ENCODE measurements at regions not wholly inside any gene's neighbourhood (a gene's known extent, or its start where the extent isn't known, plus 50 kb on each side); places are given as distances from the start of the nearest gene placed in this dataset.
A peak's percentile ranks its signal among the peaks of the same experiment; 100 is the strongest.

- no peak overlapping the region for H4K91ac ChIP-seq (ENCODE audit: insufficient read depth, low read depth, low read length)
- intact Hi-C loops (cut with micrococcal nuclease) (no loop called here), in situ Hi-C loops (cut with MboI; ENCODE audit: low sequenced_read_pairs) (no loop called here), dilution Hi-C loops (cut with HindIII; ENCODE audit: low sequenced_read_pairs, unreplicated experiment) (no loop called here)
- H3K14ac ChIP-seq (replicated peaks; ENCODE audit: low read depth, low read length), result no peak overlapping the region
- H2AK9ac ChIP-seq (replicated peaks; ENCODE audit: low read depth, low read length, poor library complexity), result no peak overlapping the region
- 0 out of 4 replicates have a peak overlapping the region, but pooled peaks of 1 of the 2 experiments have one; percentile 9 for H4K8ac ChIP-seq (ENCODE audit: low read depth in 2 of 2, low read length in 2 of 2)
- H3K56ac ChIP-seq (ENCODE audit: extremely low read depth, insufficient read depth, low read length), result no peak overlapping the region
- H3K4ac ChIP-seq (ENCODE audit: low read depth, low read length), result no peak overlapping the region
- DNase-seq, result peak; percentile 36
- no peak overlapping the region for H2BK5ac ChIP-seq (ENCODE audit: low read depth, low read length, poor library complexity, severe bottlenecking)
- no peak overlapping the region for H3K4me2 ChIP-seq (ENCODE audit: low read depth, low read length)
- no peaks in the 10 kb centered on the region for H3K27me3 ChIP-seq (ENCODE audit: control insufficient read depth, insufficient read depth, low read length)
- no CpG with 5 or more reads among the region's 4 CpGs for WGBS, 2 experiments (ENCODE audit: extremely low coverage in 2 of 2, insufficient read length in 1 of 2)
- no peaks in the 10 kb centered on the region for H3K9me3 ChIP-seq (ENCODE audit: control insufficient read depth, insufficient read depth, low read length)
- no peak overlapping the region for H2BK120ac ChIP-seq (ENCODE audit: low read depth, low read length)
- H3K79me1 ChIP-seq (ENCODE audit: low read depth in 1 of 2, low read length in 2 of 2), result no peaks in the 10 kb centered on the region
- no peak overlapping the region for H2AFZ ChIP-seq (replicated peaks; ENCODE audit: low read length, poor library complexity)
- no peak overlapping the region for H3K9ac ChIP-seq (ENCODE audit: low read depth, low read length)
- H4K5ac ChIP-seq (ENCODE audit: low read depth, low read length), result no peak overlapping the region
- no peak overlapping the region for H2BK15ac ChIP-seq (ENCODE audit: low read depth, low read length)
- no peak for TF ChIP-seq CHD1 (IDR thresholded peaks at IDR 0.05; ENCODE audit: low read depth, low read length)
- TF ChIP-seq CEBPB (IDR thresholded peaks at IDR 0.05; ENCODE audit: low read depth, low read length), result no peak
- TF ChIP-seq CTCF (conservative IDR thresholded peaks at IDR 0.05; ENCODE audit: low read depth, low read length), result no peak
- TF ChIP-seq RFX5 (IDR thresholded peaks at IDR 0.05; ENCODE audit: low read depth, low read length), result no peak
- TF ChIP-seq MXI1 (IDR thresholded peaks at IDR 0.05; ENCODE audit: borderline replicate concordance, low read depth, low read length), result no peak
- TF ChIP-seq POLR2A (IDR thresholded peaks at IDR 0.05; ENCODE audit: low read depth, low read length), result no peak
- no peak for TF ChIP-seq RAD21 (IDR thresholded peaks at IDR 0.05; ENCODE audit: low read length)
- TF ChIP-seq MAZ (IDR thresholded peaks at IDR 0.05; ENCODE audit: borderline replicate concordance, low read depth, low read length), result no peak
- no peak for TF ChIP-seq USF2 (IDR thresholded peaks at IDR 0.05; ENCODE audit: low read depth, low read length)
- TF ChIP-seq ELK1 (IDR thresholded peaks at IDR 0.05; ENCODE audit: borderline replicate concordance, low read depth, low read length), result no peak
- no peak for TF ChIP-seq SMC3 (IDR thresholded peaks at IDR 0.05; ENCODE audit: low read depth, low read length)
- no peak for TF ChIP-seq BHLHE40 (IDR thresholded peaks at IDR 0.05; ENCODE audit: low read depth, low read length)
- no peak for TF ChIP-seq NFE2L2 (IDR thresholded peaks at IDR 0.05; ENCODE audit: low read depth, low read length)
- TF ChIP-seq MAFK (IDR thresholded peaks at IDR 0.05; ENCODE audit: low read depth, low read length), result no peak
- no TSS peak for BruUV-seq (replicated peaks)
- H3K23ac ChIP-seq (ENCODE audit: low read depth, low read length), result no peak overlapping the region
- H4K20me1 ChIP-seq (ENCODE audit: insufficient read depth, low read length), result no peaks in the 10 kb centered on the region
- no peaks in the 10 kb centered on the region for H3K36me3 ChIP-seq (ENCODE audit: control insufficient read depth, insufficient read depth, low read length)
- H3K4me1 ChIP-seq (ENCODE audit: control insufficient read depth, insufficient read depth, low read length), result no peaks in the 10 kb centered on the region
- no peak overlapping the region for H3K27ac ChIP-seq (ENCODE audit: insufficient read depth, low read length)
- ATAC-seq (ENCODE audit: low read depth), result no peak
- no peak overlapping the region for H3K4me3 ChIP-seq (ENCODE audit: insufficient read depth, low read depth, low read length)
- POLR2A ChIA-PET (ENCODE audit: unreplicated experiment), result no interaction called here
- no peak overlapping the region for H2BK20ac ChIP-seq (ENCODE audit: low read depth, low read length)
- CTCF ChIA-PET, result interaction anchor here (0.7 kb wide), 1 partner anchor 9 kb away, joined by 3 read pairs; no protein-coding TSS in a partner anchor
- no peak overlapping the region for H2AK5ac ChIP-seq (ENCODE audit: low read depth, low read length)
- no peaks in the 10 kb centered on the region for H3K9me1 ChIP-seq (ENCODE audit: insufficient read depth, low read length)
- no peak overlapping the region for H3K18ac ChIP-seq (ENCODE audit: low read depth, low read length)
These were observed 760.4 kb downstream of the SLITRK1 start for GRCh38 chr13:83121896-83122295.

Measured in IMR-90 (cell line).